ENCODE measurements at regions not wholly inside any gene's neighbourhood (a gene's known extent, or its start where the extent isn't known, plus 50 kb on each side); places are given as distances from the start of the nearest gene placed in this dataset.

DNA sequence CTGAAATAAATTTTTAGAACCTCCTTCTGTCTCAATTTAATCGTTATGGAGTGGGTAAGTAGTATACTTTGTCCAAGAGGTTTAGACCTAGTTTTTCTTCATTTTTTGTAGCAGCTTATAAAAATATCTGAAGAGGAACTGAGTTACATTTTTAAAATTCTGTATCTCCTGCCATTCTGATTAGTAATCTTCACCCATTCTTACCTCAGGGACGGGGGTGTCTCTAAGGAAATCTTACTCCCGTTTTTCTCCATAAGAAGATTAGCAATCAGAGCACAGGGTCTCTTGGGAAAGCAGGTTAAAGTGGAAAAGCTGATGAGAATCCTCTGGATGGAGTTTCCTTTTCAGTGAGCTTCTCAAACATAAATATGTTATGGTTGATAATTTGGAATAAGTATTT lies 259.3 kb upstream of the FAM83B start:
- Histone ChIP-seq H3K4me3 (ENCODE audit: low read depth, low read length, poor library complexity, severe bottlenecking) (no peak overlapping the region), H3K27me3 (ENCODE audit: insufficient read depth, low read length) (no peaks in the 10 kb centered on the region), H3F3A (ENCODE audit: insufficient read depth, low read length) (no peaks in the 10 kb centered on the region)

GRCh38 chr6:54588176-54588575 lies 258.4 kb upstream of the FAM83B start:
- H3K27ac ChIP-seq (ENCODE audit: low read depth, low read length, poor library complexity, severe bottlenecking): no peak overlapping the region
- H3K4me1 ChIP-seq (ENCODE audit: insufficient read depth, low read length, severe bottlenecking): no peaks in the 10 kb centered on the region
- no peaks in the 10 kb centered on the region for H3K27me3 ChIP-seq (ENCODE audit: insufficient read depth, low read length)
- H3K4me3 ChIP-seq (ENCODE audit: low read depth, low read length, poor library complexity, severe bottlenecking): no peak overlapping the region
- no peaks in the 10 kb centered on the region for H3F3A ChIP-seq (ENCODE audit: insufficient read depth, low read length)
- H3K79me2 ChIP-seq (ENCODE audit: insufficient read depth, low read length): no peaks in the 10 kb centered on the region
- no peak overlapping the region for H2AFZ ChIP-seq (ENCODE audit: low read length)
- no peak overlapping the region for H3K9ac ChIP-seq (ENCODE audit: low read length)
- no peak for TF ChIP-seq EZH2 (IDR thresholded peaks at IDR 0.05; ENCODE audit: borderline replicate concordance, low read length)
- H3K9me2 ChIP-seq (ENCODE audit: low read depth, low read length): no peaks in the 10 kb centered on the region
- no peaks in the 10 kb centered on the region for H3K9me3 ChIP-seq (ENCODE audit: low read length)
- H3K36me3 ChIP-seq (ENCODE audit: insufficient read depth, low read length): no peaks in the 10 kb centered on the region
- no peaks in the 10 kb centered on the region for H4K20me1 ChIP-seq (ENCODE audit: insufficient read depth, low read length)
- no peak overlapping the region for H3K4me2 ChIP-seq (ENCODE audit: low read length)

More for the DNA sequence above, 259.3 kb upstream of the FAM83B start:
- TF ChIP-seq CTCF (IDR thresholded peaks at IDR 0.05; ENCODE audit: low read length) (no peak), EZH2 (IDR thresholded peaks at IDR 0.05; ENCODE audit: borderline replicate concordance, low read length) (no peak)
- H3K9ac ChIP-seq (ENCODE audit: low read length): no peak overlapping the region
- H3K36me3 ChIP-seq (ENCODE audit: insufficient read depth, low read length): no peaks in the 10 kb centered on the region
- no peaks in the 10 kb centered on the region for H3K9me2 ChIP-seq (ENCODE audit: low read depth, low read length)
- no peaks in the 10 kb centered on the region for H3K79me2 ChIP-seq (ENCODE audit: insufficient read depth, low read length)
- H3K9me3 ChIP-seq (ENCODE audit: low read length): no peaks in the 10 kb centered on the region
- H4K20me1 ChIP-seq (ENCODE audit: insufficient read depth, low read length): no peaks in the 10 kb centered on the region
- no peak overlapping the region for H2AFZ ChIP-seq (ENCODE audit: low read length)
- no peak overlapping the region for H3K27ac ChIP-seq (ENCODE audit: low read depth, low read length, poor library complexity, severe bottlenecking)
- H3K4me1 ChIP-seq (ENCODE audit: insufficient read depth, low read length, severe bottlenecking): no peaks in the 10 kb centered on the region
- no peak overlapping the region for H3K4me2 ChIP-seq (ENCODE audit: low read length)

DNA sequence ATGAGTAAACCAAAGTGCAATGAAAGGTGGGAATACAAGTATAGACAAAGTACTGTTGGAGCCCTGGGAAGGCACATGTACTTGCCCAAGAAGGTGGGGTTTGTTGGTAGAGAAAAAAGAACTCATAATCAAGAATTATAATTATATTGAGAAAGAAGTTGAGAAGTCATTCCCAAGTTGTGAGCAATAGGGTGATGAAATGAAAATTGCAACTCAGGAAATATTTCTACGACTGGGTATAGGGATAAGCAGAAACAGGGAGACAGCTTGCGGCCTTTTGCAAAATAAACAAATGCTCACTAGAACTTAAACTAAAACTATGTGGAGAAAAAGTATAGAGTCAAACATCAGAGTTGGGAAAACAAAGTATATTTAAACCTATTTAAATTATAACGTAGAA lies 250.7 kb upstream of the FAM83B start:
- Histone ChIP-seq H4K20me1 (ENCODE audit: insufficient read depth, low read length) (no peaks in the 10 kb centered on the region), H3K4me3 (ENCODE audit: low read depth, low read length, poor library complexity, severe bottlenecking) (no peak overlapping the region), H3K36me3 (ENCODE audit: insufficient read depth, low read length) (no peaks in the 10 kb centered on the region), H3K27ac (ENCODE audit: low read depth, low read length, poor library complexity, severe bottlenecking) (no peak overlapping the region), H3K9me2 (ENCODE audit: low read depth, low read length) (no peaks in the 10 kb centered on the region), H3K4me1 (ENCODE audit: insufficient read depth, low read length, severe bottlenecking) (no peaks in the 10 kb centered on the region), H2AFZ (ENCODE audit: low read length) (no peak overlapping the region), H3K9me3 (ENCODE audit: low read length) (no peaks in the 10 kb centered on the region), H3K79me2 (ENCODE audit: insufficient read depth, low read length) (no peaks in the 10 kb centered on the region), H3F3A (ENCODE audit: insufficient read depth, low read length) (no peaks in the 10 kb centered on the region), H3K27me3 (ENCODE audit: insufficient read depth, low read length) (no peaks in the 10 kb centered on the region), H3K4me2 (ENCODE audit: low read length) (no peak overlapping the region), H3K9ac (ENCODE audit: low read length) (no peak overlapping the region)
- no peak for TF ChIP-seq EZH2 (IDR thresholded peaks at IDR 0.05; ENCODE audit: borderline replicate concordance, low read length)
- no peak for TF ChIP-seq CTCF (IDR thresholded peaks at IDR 0.05; ENCODE audit: low read length)

GRCh38 chr6:54598787-54599313 lies 247.7 kb upstream of the FAM83B start:
- no peaks in the 10 kb centered on the region for H3F3A ChIP-seq (ENCODE audit: insufficient read depth, low read length)
- no peak for TF ChIP-seq EZH2 (IDR thresholded peaks at IDR 0.05; ENCODE audit: borderline replicate concordance, low read length)
- no peak for TF ChIP-seq CTCF (IDR thresholded peaks at IDR 0.05; ENCODE audit: low read length)
- no peak overlapping the region for H3K27ac ChIP-seq (ENCODE audit: low read depth, low read length, poor library complexity, severe bottlenecking)
- H2AFZ ChIP-seq (ENCODE audit: low read length): no peak overlapping the region
- no peaks in the 10 kb centered on the region for H3K9me3 ChIP-seq (ENCODE audit: low read length)
- no peaks in the 10 kb centered on the region for H3K27me3 ChIP-seq (ENCODE audit: insufficient read depth, low read length)
- no peaks in the 10 kb centered on the region for H4K20me1 ChIP-seq (ENCODE audit: insufficient read depth, low read length)
- no peaks in the 10 kb centered on the region for H3K36me3 ChIP-seq (ENCODE audit: insufficient read depth, low read length)
- no peaks in the 10 kb centered on the region for H3K79me2 ChIP-seq (ENCODE audit: insufficient read depth, low read length)
- no peak overlapping the region for H3K4me3 ChIP-seq (ENCODE audit: low read depth, low read length, poor library complexity, severe bottlenecking)
- H3K9me2 ChIP-seq (ENCODE audit: low read depth, low read length): no peaks in the 10 kb centered on the region
- H3K4me1 ChIP-seq (ENCODE audit: insufficient read depth, low read length, severe bottlenecking): no peaks in the 10 kb centered on the region
- no peak overlapping the region for H3K4me2 ChIP-seq (ENCODE audit: low read length)
- H3K9ac ChIP-seq (ENCODE audit: low read length): no peak overlapping the region

All from OCI-LY1 (cell line).